ENCODE measurements at regions not wholly inside any gene's neighbourhood (a gene's known extent, or its start where the extent isn't known, plus 50 kb on each side); places are given as distances from the start of the nearest gene placed in this dataset.
"Not testable (repeated sequence)": the region's sequence is repeated elsewhere in the genome, so short reads cannot be mapped to it uniquely, and the experiment has no call there.

DNA sequence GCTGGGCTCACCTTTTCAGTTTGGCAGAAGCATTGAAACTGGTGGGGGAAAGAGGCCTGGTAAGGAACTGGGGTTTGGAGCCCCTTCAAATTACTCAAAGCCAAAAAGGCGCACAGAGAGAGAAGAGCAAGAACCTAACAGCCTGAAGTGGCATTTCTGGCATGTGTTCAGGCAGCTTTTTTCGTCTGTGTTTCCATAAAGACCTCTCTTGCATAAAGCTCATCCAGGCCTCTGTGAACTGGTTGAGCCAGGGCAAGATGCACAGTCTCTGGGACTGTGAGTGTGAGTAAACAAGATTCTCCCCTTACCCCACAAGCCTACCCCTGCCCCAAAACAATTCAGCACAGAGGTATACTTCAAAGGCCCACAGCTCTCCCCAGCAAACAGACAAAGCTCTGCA lies 167.8 kb downstream of the QRSL1 start:
- no peak for DNase-seq

DNA sequence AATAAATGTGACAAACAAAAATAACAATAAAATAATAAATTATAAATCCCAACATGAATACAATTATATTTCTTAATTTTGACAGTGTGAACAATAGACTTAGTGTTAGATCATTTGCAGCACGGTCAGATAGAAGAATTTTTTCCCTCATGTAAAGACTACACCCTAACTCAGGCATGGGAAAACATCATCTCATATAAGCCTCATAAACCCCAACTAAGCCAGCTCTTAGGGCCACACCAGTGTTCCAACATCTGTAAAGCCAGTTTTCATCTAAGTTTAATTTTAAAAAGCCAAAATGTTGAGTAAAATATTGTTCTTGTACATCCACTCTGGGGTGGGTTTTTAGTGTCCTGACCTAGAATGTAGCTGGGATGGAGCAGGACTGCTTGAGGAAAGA lies 167.4 kb downstream of the QRSL1 start:
- no peak for DNase-seq

GRCh38 chr6:106794129-106794528 lies 164.8 kb downstream of the QRSL1 start:
- DNase-seq, result no peak

GRCh38 chr6:106792536-106793236 lies 163.3 kb downstream of the QRSL1 start:
- no peak for DNase-seq

DNA sequence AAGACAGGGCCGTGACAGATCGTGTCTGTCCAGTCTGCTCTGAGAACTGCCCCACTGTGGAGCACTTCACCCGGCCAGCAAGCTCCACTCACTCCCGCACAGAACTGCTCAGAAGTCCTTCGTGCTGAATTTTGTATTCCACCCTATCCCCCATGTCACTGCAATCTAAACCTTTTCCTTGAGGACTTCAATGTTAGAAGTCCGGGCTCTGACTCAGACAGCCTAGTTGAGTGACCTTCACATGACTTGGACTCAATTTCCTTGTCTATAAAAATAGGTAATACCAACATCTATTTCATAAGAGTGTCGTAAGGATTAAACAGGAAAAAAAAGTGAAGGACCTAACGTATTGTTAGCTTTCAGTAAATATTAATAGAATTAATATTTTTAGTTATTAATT lies 161.6 kb downstream of the QRSL1 start:
- DNase-seq, result no peak

DNA sequence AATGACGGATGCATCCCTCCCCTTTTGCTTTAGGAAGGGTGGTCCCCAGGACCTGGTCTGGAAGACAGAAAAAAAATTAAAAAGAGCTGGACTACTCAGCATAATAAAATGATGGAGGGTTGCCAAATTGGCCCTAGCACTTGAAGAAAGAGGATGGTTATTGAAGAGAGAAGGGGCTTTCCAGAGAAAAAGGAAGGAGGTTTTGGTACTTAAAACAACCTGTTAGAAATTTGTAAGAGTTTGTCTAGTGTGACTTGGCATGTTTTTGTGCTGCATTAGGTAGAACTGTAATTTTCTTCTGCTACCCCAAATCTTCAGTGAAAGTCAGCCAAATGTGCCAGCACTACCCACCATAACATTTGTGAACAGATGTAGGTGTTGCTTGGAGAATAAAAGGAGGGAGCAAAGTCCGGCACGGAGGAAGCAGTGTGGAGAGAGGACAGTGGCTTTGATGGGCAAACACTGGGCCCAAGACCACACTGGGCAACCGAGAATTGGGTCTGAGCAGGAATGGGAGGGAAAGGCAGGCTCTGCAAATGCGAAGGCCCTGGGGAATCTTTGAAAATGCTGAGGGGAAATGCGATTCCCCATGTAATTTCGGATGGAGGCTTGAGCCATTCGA lies 160.9 kb downstream of the QRSL1 start:
- no peak for DNase-seq

- DNase-seq, result no peak
Observed at GRCh38 chr6:106789428-106790148, 160.2 kb downstream of the QRSL1 start.

DNA sequence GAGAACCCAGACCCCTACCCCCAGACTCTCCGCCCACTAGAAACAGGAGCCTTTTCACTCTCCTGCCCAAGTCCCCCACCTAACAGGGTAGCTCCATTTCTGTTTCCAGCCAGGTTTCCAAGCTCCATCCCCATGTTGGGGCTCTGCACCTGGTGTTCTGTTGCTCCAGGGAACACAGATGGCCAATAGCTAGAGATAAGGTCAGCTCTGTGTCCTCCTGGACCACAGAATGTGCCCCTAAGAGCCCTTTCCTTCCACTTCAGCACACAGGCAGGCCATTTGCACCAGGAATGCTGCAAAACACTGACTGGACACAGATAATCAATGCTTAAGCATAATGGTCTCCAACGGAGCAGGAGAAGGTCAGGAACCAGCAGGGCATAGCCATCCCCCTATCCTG lies 159.4 kb downstream of the QRSL1 start:
- DNase-seq, result no peak

GRCh38 chr6:106787327-106788196 lies 158.2 kb downstream of the QRSL1 start:
- no peak for DNase-seq

- DNase-seq, result no peak
Observed at GRCh38 chr6:106785298-106785697, 155.9 kb downstream of the QRSL1 start.

DNA sequence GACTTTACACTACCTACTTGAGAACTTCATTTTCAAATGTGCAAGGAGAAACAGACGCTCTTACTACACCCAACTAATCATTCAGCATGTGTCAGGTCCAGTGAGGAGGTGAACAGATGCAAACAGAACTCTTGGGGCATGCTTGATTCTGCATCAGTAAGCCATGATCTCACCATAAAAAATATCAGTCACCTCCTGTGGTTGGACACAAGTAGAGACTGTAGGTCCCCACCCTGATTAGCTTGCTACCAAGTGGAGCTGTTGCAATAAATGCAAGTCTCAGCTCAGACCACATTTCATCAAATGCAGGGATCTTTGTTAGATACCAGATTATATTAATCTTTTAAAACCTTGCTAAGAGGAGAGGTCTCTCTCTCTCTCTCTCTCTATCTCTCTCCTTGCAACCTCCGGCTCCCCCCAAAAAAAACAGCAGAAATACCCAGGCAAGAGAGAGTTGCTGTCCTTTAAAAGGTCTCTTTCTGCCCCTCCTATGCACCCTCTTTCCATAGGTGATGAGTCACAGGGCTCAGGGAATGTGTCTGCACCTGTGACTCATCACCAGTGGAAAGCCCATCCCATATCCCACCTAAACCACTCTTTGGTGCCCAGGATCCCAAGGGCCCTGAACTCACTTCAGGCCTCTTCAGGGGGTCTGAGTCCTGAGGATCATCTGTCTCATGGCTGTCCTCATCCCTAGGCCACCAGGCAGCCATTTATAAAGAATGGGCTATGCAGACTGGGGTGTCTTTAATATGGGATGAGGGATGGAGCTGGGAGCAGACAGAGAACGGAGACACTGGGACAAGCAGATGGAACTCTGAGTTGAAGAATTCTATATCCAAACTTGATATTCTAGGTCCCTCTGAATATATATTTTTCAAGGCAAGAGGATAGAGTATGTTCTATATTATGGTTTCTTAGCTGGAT lies 154.5 kb downstream of the QRSL1 start:
- DNase-seq, result no peak

DNA sequence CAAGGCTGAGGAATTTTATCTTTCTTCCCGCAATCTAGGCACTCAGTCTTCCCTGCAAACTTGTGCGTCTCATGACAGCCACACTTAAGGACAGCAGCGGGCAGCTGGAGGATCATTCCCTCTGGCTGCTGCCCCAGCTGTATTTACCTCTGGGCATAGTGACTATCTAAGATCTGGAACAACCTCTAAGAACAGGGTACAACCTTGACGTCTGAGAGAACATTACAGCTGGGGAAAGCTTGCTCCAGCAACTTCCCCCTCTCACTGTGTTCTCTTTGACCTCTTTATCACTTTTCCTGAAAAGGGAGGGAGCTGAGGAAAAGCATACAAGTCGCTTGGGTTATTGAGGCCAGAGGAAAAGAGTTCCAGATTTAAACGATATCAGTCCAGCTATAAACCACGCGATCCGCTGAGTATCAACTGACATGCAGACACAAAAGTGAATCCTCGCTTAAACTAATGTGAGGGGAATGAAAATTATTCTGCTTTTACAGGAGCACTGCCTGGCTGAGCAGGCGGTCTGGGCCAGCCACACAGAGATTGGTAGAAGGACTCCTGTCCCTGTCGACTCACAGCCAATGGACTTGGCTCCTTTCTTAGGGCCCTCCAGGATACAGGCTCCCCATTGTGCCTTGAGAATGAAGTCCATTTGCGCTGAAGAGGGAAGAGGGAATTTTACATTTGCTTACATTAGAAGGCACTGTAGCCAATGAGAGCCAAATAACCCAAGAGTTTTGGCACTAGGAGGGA lies 153.3 kb downstream of the QRSL1 start:
- no peak for DNase-seq

GRCh38 chr6:106779552-106779951 lies 150.2 kb downstream of the QRSL1 start:
- not testable (repeated sequence) for DNase-seq

DNA sequence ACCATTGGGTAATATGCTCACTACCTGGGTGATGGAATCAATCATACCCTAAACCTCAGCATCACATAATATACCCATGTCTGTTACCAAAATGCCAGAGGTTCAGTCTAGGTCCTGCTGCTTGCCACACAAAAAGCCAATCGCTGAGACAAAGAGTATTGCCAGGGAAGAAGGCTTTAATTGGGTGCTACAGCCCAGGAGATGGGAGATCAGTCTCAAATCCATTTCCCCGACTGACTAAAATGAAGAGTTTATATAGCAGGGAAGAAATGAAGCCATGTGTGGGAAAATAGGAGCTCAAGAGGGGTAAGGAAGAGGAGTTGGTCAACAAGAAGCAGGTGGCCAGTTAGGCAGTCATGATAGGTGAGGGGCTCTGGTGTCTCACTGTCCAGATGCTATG lies 149.6 kb downstream of the QRSL1 start:
- DNase-seq, result no peak

DNA sequence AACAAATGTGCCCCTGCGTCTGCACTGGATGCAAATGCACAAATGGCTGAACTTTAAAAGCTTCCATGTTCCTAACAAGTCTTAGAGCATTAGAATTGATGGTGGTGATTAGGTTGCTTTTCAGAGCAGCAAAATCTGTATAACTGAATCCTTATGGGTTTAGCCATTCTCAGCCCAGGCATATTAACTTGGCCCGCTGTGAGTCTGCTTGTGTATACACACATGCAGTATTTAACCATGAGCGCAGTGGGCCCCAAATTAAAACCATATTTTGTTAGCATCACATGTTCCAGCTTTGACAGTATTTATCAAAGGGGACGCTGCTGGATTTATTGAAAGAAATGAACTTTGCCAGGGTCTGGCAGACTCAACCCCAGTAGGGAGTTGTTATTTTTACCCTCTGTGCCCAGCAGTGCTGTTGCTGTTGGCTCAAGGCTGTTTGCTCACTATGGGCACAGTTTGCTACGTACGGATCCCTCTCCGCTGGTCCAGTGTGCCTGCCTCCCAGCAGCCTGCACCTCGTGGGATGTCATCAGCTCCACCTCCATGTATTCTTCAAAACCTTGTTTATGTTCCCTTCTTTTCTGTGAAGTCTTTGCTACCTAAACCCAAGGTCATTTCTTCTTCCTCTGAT lies 144.7 kb downstream of the QRSL1 start:
- peak in 1 of 2 experiments; percentile 55 for DNase-seq

DNA sequence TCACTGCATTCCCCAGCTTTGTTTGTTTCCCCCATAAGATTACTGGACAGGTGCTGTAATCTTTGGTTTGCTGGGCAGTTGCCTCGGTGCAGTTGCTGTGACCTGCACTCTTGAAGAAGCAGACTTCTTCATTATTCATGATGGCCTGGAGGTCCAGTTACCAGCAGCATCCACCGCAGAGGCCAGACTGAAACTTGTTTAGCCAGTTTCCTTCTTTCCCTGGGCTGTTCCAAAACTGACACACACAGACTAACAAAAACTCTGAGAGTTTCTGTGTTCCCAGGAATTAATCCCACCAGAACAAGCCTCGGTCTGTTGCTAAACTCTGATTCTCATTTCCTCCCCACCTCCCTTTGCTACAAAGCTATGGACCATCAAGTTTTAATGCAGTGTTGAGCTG lies 144.1 kb downstream of the QRSL1 start:
- DNase-seq, result peak; percentile 63 to 75

DNA sequence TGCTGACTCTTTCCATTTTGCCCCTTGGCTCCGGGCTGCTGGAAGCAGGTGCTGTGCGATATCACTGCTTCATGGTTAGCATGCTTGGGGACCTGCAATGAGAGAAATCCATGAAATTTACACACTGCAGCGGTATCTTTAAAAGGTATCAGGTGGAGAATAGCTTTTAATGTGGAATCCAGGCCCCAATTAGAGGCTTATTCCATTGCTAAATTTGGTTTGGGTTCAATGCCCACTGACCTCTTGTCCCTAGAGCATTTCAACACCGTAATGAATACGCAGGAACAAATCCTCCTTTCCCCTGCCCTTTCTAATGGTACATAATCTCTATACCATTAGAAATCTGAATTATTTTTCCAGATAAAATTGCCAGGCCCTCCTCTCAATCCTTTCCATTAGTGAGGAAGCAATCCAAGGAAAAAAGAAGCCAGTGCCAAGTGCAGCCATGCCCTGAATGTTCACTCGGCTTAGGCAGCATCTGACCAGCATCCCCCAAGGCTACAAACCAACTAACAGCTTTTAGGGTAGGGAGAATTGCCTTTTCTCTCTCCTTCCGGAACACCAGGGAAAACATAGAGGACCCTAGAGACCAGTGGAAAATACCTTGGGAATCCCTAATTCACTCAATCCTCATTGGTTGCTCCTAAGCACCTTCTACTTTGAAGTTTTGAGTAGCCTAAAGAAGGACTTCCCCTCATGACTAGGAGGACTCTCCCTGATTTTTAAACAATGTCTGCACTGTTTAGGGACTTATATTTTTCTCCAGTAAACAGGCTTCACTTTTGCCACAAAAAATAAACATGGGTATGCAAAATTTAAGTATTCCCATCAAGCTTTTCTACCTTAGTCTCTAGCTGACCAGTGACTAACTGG lies 143.1 kb downstream of the QRSL1 start:
- no peak for DNase-seq

DNA sequence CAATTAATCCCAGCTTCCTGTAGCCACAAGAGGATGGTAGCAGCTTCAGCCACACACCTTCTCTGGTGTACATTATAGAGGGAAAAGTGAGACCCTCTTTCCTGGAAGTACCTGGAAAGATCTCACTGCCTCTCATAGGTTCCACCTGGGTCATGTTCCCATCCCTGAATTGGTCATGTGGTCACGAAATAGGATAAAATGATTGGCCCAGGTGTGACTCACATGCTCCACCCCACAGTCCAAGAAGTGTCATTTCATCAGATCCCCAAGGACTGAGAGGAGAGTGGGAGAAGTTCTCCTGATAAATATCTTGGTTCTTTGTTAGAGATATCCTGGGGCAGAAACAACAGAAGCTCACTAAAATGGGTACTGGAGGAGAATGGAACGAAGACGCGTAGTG lies 142.4 kb downstream of the QRSL1 start:
- DNase-seq, result no peak

DNA sequence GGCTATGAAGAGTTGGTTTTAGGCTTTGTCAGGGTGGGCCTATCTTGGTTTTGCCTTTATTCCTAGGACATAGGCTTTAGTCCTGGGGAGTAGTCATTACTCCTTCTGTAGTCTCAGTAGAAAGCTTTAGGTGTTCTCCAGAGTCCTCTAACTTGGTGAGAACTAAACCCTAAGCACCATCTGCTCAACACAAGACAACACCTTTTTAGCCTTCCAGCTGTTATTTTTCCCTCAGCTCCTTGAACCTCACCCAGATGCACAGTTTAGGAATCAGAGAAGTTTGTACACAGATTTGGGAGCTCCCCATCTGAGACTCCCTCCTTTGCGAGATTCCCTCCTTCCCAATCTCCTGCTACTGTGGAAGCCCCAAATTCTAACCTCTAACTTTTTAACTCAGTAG lies 141.3 kb downstream of the QRSL1 start:
- DNase-seq, result no peak

- no peak for DNase-seq
Observed at GRCh38 chr6:106770081-106770480, 140.7 kb downstream of the QRSL1 start.

Data from NCI-H526 (cell line).